Epidermal melanocyte (primary cell): ENCODE measurements at regions not wholly inside any gene's neighbourhood (a gene's known extent, or its start where the extent isn't known, plus 50 kb on each side); places are given as distances from the start of the nearest gene placed in this dataset.
"Not testable (repeated sequence)": the region's sequence is repeated elsewhere in the genome, so short reads cannot be mapped to it uniquely, and the experiment has no call there.

Source experiments
- DNase-seq: peaks from one replicate; pipeline ENCODE4 v3.0.0; 2011; ENCODE audit warnings: low spot score; ENCODE audit not compliant: insufficient read length

DNA sequence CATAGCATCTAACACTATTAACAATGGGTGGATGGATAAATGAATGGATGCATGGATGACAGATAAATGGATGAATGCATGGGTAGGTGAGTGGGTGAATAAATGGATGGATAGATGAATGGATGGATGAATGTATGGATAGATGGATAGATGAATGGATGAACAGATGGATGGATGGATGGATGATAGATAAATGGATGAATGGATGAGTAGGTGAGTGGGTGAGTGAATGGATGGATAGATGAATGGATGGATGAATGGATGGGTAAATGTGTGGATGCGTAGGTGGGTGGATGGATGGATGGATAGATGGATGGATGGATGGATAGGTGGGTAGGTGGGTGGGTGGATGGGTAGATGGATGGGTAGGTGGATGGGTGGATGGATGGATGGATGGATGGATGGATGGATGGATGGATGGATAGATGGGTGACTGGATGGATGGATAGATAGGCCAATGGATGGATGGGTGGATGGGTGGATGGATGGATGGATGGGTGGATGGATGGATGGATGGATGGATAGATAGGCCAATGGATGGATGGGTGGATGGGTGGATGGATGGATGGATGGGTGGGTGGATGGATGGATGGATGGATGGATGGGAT lies 260.6 kb upstream of the ZNF507 start:
- DNase-seq = not testable (repeated sequence)

DNA sequence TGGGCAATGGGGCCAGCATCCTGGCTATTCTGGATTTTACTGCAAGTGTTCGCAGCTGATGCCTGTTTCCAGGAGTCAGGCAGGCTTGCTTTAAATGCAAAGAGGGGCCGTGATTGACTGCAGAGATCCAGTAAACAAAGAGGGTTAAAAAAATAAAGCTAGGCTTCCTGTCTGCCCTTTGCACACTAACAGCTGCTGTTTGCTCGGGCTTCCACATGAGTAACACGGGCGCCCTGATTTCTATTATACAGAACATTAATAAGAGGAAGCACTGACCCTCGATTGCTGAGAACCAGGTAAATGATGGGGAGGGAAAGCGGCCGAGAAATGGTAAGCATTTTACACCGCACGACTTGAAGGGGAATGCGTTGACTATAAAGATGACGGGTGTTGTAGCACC lies 254.2 kb upstream of the ZNF507 start:
- DNase-seq = no peak

DNA sequence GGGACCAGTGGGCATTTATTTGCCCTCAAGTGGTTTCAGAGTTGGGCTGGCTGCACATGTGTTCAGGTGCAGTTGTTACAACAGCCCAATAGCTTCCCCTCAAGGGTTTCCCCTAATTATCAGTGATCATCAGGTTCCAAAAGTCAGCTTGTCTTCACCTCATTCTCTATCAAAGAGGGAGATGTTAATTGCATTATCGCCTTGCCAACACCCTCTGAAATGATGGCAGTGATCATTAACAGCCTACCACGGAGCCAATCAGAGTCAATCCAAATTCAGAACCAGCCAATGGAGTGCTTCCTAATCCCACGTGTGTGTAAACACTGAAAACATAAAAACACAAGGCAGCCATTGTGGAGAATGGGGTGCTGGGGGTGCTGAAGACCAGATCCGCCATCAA lies 248.4 kb upstream of the ZNF507 start:
- DNase-seq = no peak

DNA sequence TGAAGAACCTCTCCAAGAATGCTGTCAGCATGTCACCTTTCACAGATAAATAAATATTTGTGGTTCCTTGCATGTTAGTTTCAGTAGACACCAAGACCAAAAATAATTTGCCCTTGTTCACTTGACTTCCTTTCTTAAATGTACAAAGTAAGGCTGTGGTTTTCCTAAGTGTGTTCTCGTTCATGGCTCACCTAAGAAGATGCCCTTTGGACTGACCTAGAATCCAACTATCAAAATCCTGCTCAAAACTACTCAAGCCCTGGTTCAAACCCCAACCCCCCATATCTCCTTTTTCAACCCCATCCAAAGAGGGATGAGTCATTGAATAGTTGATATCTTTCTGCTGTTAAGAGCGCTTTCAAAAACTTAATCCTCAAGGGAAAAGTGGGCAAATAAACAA lies 247.8 kb upstream of the ZNF507 start:
- DNase-seq = no peak

DNA sequence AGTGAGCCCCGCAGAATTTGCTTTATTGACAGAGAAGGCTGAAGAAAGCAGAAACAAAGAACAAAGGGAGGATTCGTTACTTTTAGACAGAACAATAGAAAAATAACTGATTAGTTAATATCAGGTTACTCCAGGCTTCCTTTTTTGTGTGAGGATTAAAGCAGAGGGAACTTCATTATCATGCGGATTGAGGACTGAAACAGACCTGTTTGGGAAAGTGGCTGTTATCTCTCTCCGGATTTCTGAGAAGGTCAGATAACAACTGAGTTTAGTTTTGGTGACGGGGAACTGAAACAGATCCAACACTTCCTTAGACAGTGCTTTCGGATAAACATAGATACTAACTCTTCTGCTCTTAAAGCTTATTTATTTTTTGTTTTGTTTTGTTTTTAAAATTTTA lies 246.4 kb upstream of the ZNF507 start:
- DNase-seq = no peak

DNA sequence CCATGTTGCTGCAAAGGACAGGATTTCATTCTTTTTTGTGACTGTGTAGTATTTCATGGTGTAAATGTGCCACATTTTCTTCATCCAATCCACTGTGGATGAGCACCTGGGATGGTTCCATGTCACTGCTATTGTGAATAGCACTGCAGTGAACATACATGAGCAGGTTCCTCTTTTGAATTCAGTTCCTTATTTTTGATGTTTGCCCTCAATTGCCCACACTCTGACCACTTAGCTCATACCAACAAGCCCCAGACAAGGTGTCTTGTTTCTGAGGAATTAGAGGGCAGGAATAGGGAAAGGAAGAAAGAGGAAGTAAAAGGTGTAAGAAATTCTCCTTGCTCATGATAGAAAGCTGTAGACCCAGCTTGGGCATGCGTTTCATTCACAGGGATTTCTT lies 244.2 kb upstream of the ZNF507 start:
- DNase-seq = no peak

DNA sequence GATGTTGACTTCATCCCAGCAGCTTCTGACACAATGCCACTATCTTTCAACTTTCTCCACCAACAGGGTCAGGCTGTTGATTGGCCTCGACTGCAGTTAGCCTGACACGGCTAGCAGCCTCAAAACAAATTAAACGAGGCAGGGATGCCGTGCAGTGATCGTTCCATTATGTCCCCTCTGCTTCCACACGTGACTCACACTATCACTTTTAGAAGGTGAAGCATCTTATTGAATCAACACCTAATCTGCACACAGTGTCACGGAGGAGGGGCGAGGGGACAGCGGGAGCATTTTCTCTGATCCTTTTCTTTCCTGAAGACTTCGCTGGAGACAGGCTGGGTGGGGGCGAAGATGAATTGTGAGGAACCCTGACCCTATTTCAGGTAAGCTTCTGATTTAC lies 241.9 kb upstream of the ZNF507 start:
- no peak for DNase-seq

DNA sequence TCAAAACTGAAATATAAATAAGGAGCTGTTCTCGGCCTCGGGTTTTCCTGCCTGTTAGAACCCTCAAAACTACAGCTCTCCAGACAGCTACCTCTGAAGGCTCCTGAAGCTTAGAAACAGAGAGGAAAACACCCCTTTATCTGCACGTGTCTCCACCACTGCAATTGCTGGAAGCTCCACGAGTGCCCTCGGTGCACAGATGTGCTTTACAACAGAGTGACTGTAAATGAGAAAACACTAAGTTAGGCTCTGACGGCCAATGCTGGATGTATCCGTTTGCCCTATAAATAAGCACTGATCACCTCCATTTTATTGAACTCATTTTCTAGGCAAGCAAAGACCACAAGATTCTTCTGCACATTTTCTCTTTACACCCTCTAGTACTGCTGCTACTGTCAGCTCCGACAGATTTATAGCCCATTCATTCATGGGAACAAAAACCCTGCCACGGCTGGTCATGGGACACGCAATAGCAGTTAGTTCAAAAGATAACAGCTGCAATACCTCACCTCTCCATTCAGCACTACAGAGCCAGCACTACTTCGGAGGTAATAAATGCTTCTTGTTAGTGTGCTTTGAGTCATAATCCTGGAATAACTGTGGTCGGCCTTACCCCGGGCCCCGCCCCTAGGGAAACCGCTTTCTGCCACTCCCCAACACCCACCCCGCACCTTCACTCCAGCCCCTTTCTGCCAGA lies 241.1 kb upstream of the ZNF507 start:
- DNase-seq = no peak

DNA sequence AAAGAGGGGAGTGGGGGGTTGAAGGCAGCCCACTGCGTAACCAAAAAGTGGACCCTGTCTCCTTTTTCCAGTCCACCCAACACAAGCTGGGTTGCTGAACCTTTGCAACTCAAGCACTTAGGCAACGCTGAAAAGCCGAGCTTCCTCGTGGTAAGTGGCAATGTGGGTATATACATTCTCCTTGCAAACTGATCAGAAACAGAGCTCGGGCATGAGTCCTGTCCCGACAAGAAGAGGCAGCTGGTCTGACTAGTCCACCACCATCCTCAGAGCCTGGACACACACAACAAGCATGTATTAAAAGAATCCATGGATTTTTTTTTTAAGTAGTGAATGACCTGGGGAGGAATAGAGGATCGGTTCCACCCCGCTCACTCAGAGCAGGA lies 240.6 kb upstream of the ZNF507 start:
- DNase-seq = no peak

DNA sequence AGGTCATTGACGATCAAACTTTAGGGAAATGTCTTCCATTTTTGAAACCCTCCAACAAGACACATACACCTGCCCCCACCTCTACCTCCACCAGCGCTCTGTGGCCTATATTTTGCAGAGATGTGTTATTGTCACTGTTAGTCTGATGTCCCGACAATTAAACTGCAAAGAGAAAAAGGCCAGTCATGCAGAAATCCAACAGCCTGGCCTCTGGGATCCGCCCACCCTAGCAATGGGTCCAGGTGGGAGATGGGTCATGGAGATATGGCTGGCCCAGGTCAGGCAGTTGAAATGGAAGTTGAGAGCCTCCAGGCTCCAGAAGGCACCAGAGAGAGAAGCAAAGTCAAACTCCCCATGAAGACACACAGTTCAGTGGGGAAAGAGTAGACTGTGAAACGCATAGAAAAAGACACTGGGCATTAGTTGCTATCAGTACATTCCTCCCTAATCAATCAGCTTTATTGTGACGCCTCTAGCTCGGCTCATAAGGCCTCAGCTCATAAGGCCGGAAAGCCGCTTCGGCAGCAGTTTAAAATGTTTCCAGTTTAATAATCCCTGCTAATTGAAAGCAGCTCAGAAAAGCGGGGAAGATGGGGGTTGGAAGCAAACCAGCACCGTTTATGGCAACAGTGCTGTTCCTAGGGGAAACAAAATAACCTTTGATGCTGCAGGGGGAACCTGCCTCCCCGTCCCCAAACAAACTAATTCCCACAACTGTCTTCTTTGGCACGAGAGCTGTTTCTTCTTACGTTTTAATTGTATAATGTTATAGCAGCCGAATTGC lies 239.7 kb upstream of the ZNF507 start:
- no peak for DNase-seq

DNA sequence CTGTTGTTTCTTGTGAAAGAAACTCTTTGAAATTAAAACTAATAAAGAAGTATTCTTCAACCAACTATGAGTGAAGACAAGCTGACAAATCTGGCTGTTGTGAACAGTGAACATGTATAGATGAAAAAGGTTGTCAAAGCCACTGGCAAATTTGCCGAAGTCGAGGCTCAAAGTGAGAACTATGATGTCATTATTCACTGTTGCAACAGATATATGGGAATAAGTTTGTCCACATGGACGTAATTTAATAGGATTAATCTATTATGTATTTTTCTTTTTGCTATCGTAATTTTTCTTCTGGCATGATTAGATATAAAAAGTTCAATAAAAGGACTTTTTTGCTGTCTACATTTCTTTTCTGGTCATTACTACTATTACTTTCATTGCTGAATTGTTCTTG lies 223.2 kb upstream of the ZNF507 start:
- no peak for DNase-seq

DNA sequence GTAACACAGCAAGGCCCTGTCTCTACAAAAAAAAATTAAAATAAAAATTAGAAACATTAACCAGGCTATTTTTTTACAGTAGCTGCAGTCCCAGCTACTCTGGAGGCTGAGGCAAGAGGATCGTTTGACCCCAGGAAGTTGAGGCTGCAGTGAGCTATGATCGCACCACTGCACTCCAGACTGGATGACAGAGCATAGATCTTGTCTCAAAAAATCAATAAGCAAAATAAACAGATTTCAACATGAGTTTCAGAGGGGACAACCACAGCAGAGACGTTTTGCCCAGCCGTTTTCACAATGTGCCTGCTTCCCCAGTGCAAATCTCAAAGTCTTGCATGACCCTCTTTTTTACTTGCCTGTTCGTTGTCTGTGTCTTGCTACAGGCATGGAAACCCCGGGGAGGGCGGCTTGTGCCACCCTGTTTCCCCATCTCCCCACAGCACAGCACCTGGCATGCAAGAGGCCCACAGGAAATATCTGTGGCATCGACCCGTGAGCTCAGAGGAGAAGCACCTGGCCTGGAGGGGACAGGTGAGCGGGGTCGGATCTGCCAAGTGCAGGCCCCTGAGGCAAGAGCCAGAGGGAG lies 222.0 kb upstream of the ZNF507 start:
- no peak for DNase-seq

DNA sequence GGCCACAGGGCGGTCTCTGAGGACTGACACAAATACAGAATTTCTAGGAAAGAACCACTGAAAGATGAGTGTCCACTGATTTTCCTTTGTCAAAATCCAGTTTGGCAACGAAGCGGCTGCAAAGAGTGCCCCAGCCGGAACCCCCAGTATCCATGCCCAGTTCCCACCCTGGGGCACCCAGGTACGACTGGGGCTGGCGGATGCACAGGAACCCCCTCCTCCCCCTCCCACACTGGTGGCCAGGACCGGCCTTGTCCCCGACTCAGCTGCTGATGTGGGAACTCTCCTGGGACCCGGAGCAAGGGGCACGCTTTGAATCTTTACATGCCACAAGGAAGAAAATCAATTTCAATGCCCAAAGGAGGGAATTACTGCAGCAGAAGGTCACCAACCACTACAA lies 220.8 kb upstream of the ZNF507 start:
- DNase-seq = no peak

DNA sequence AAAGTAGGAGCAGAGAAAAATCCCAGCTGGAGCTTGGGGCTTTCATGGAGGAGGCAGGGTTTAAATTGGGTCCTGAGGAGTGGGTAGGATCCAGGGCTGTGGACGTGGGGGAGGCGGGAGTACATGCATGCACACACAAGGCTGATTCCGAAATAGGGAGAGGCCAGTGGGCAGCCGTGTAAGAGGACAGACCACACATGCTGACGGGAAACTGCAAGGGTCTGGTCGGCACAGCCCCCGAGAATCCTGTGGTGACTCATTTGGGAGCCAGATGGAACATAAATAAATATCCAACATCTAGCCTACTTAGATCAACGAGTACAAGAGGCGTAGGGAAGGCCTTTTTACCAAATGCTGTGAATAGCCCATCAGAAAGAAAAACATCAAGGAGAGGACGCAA lies 216.3 kb upstream of the ZNF507 start:
- DNase-seq = no peak

DNA sequence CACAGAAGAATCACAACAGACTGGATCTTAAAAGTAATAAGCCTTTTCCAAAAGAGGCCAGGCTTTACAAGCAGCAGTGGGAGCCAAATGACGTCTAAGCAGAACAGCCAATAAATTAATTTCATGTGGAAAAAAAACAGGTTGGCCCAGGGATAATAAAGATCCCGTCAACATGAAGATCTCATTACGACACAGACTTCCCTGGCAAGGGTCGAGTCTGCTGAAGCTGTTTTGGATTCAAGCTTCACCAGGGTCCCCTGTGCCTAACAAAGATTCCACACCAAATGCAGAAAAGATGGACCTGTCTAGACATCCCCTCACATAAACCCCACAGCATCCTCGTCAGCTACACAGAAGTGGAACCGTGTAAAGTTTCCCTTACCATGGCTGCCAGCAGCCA lies 215.1 kb upstream of the ZNF507 start:
- DNase-seq = no peak

DNA sequence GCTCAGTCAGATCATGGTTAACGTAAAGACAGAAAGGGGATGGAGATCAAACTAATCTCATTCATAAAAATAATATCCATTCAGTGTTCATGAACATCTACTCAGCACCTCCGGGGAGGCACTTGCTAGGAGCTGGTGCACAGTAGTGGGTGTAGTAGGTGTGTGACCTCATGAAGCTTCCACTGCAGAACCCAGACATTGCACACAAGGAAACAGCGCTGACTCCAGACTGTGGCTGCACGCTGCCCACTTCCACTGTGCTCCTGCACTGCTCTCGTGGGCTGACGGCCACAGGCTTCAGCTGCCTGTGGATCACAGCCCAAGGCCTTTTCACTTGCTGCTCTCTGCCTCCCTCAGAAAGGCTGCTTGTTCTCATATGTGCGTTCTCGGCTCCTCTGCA lies 214.4 kb upstream of the ZNF507 start:
- no peak for DNase-seq

DNA sequence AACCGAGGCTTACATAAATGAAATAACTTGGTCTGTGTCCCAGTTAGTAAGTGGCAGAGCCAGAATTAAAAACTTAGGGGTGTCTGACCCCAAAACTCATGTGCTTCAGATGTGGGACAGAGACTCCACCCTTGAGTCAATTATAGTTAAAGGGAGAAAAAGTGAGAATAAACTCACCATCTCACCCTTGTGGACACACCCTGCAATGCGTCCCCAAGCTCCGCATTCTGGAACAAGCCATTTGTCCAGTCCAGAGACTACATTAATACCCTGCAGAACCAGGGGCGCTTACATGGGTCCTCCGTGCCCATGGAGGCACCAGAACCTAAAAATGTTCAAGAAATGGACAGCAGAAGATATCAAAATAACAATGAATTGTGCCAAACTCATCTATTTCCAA lies 207.0 kb upstream of the ZNF507 start:
- no peak for DNase-seq

DNA sequence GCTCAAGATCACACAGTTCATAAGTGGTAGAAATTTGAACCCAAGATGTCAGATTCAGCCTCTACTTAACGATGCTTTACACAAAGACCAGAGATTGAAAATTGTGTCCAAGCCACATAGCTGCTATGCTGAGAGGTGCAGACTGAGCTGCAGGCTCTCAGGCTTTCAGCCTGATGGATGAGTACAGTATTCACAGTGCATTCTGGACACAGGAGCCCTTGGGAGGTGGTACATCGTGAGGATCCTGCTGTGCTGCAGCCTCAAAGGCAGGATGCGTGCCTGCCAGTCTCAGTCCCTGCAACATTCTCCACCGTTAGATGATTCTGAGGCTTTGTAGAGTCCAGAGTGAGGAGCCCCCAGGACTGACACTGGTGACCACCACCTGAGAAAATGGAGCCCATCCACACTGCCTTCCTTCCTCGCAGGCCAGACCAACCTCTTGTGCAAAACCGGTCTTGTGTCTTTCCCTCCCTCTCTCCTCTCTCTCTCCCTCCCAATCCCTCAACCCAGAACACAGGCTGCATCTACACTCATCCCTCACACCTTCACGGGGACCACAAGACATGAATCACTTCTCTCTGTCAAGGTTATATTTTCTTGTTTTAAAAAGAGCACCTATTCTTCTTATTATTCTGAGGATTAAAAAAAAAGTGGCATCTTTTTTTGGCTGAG lies 203.4 kb upstream of the ZNF507 start:
- no peak for DNase-seq

DNA sequence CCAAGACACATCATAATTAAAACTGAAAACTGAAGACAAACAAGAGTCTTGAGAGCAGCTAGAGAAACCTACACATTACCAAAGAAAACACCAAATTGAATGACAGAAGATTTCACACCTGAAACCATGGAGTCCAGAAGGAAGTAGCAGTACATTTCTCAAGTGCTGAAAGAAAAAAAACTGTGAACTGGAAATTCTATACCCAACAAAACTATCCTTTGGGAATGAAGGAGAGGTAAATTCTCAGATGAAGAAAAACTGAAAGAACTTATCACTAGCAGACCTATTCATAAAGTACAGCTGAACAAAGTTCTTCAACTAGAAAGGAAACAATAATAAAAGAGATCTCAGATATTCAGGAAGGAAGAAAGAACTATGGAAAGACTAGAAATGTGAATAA lies 198.7 kb upstream of the ZNF507 start:
- DNase-seq = no peak

DNA sequence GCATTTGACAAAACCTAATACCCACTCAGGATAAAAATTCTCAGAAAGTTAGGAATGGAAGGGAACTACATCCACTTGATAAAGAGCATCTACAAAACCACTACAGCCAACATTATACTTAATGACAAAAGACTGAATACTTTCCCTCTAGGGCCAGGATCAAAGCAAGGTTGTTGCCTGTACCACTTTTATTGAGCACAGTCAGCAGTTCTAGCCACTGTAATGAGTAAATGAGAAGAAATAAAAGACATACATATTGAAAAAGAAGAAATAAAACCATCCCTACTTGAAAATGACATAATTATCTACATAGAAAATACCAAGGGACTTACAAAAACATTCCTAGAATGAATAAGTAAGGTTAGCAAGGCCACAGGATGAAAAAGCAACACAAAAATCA lies 194.8 kb upstream of the ZNF507 start:
- no peak for DNase-seq

DNA sequence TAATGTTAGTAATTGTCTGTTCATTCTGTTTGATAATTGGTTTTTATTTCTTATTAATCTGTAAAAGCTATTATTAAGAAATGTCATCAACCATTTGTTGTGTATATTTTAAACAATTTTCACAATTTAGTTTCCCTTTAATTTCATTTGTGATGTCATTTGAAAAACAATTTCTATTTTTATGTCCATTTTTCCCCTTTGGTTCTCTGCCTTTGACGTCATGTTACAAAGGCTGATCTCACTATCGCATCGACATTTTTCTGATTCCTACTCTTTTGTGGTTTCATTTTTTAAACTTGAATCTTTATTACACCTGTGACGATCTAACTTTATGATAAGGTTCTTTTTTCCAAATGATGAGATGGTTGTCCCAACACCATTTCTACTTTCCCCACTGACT lies 191.0 kb upstream of the ZNF507 start:
- no peak for DNase-seq
